Right ventricle myocardium inferior (tissue), 1 donor: ENCODE measurements at regions not wholly inside any gene's neighbourhood (a gene's known extent, or its start where the extent isn't known, plus 50 kb on each side); places are given as distances from the start of the nearest gene placed in this dataset.

Experiments
- ATAC-seq: fragments of 200-7000 bp; cut with Tn5 transposase; one replicate; pipeline ENCODE4 v1.9.1; 2020; ENCODE audit warnings: mild to moderate bottlenecking, moderate library complexity
- DNase-seq: peaks from one replicate; pipeline ENCODE4 v3.0.0; 2021; ENCODE audit errors: missing footprints
- intact Hi-C: fragments of 100-400 bp; cut with DNase I; formaldehyde crosslinking; loops from one replicate; pipeline ENCODE4 v1.11.0; 2022
- donor health status: DM: no; HTN: yes; CAD: no; lungs with severe emphysema.

GRCh38 chr17:72318131-72318530, 197.3 kb downstream of the SOX9 start:
- DNase-seq, result no peak
- no peak for ATAC-seq
- intact Hi-C loops, result no loop called here

DNA sequence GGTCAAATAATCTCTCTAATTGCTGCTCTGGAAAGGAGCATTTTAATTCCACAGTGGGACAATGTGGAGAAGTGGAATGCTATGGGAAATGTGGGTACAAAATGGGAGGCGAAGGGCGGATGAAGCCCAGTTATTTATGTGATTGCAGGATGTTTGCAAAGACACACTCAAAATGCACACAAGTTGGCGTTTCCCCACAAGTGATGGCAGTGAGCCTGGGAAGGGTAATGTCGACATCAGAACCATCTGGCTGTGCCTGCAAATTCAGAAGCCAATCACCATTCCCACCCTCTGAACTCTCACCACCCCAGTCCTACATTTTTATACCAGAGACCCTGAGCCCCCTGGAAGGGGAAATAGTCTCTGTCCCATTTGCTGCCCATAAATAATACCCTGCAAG, 201.1 kb downstream of the SOX9 start:
- no peak for DNase-seq
- intact Hi-C loops, result no loop called here

DNA sequence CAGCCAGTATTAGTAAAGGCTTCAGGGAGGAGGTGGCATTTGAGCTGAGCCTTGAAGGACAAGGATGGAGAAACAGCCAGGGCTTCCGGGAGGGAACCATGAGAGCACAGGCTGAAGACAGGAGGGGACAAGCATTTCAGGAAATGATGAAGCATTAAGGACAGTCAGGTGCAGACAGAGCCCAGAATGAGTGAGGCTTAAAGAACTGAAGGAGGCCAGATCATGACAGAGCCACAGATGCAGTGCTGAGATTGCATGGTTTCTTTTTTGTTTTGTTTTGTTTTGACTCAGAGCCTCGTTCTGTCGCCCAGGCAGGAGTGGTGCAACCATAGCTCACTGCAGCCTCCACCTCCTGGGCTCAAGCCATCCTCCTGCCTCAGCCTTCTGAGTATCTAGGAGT, 211.5 kb downstream of the SOX9 start:
- no peak for ATAC-seq
- intact Hi-C loops, result no loop called here
- no peak for DNase-seq

More for the DNA sequence above, 201.1 kb downstream of the SOX9 start:
- ATAC-seq, result no peak

- intact Hi-C loops, result no loop called here
- no peak for DNase-seq
- no peak for ATAC-seq
Measured at GRCh38 chr17:72333570-72333969, 212.8 kb downstream of the SOX9 start.

DNA sequence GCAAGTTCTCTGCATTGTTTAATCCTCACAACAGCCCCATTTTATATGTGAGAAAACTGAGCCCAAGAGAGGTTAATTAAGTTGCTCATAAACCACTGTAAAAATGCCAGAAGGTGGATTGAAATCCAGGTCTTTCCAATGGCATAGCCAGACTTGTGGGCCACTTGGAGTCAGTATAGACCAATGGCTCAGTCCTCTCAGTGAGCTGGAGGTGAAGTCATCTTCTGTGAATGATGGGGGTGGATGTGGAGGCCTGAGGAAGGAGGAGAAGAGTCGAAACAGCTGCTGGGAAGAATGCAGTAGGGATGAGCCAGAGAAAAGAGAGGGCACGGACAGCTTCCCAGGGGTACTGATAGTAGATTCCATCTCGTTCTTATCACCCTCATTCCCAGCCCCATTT, 213.4 kb downstream of the SOX9 start:
- intact Hi-C loops, result no loop called here
- ATAC-seq (no peak), DNase-seq (no peak)

GRCh38 chr17:72336026-72336803, 215.4 kb downstream of the SOX9 start:
- DNase-seq, result no peak
- intact Hi-C loops, result no loop called here
- no peak for ATAC-seq

DNA sequence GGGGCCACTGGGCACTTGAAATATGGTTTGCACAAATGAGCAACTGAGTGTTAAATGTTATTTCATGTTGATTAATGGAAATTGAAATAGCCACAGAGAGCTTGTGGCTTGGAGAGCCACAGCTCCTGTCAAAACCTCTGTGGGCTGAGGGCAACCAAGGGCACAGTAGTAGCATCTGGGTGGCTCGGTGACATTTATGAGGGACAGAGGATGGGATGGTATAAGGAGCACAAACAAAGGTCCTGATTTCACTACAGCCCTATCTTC, 215.9 kb downstream of the SOX9 start:
- intact Hi-C loops, result no loop called here
- ATAC-seq, result no peak
- DNase-seq, result no peak

- ATAC-seq (no peak), DNase-seq (no peak)
- intact Hi-C loops, result no loop called here
Measured at GRCh38 chr17:72338304-72338703, 217.5 kb downstream of the SOX9 start.

- intact Hi-C loops, result no loop called here
- ATAC-seq (peak; percentile 37), DNase-seq (no peak)
Measured at GRCh38 chr17:72338847-72339790, 218.3 kb downstream of the SOX9 start.

DNA sequence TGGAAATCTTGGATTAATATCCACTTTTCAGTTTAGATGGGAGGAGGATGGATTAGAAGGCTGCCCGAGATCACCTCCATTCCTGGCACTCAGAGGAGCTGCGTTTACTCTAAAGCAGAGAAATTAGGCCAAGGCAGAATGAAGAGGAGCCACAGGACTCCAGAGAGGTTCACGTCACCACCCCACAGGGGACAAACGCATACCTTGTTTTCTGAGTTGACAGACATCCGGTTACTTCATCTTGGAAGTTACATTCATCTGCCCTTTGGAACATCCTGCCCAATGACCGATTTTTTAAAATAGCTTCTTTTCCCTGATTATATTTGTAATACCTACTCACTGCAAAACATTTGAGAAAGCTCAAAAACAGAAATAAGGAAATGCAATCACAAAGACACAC, 220.0 kb downstream of the SOX9 start:
- intact Hi-C loops, result no loop called here
- ATAC-seq, result no peak
- no peak for DNase-seq

GRCh38 chr17:72342061-72342460, 221.2 kb downstream of the SOX9 start:
- DNase-seq (no peak), ATAC-seq (no peak)
- intact Hi-C loops, result no loop called here

DNA sequence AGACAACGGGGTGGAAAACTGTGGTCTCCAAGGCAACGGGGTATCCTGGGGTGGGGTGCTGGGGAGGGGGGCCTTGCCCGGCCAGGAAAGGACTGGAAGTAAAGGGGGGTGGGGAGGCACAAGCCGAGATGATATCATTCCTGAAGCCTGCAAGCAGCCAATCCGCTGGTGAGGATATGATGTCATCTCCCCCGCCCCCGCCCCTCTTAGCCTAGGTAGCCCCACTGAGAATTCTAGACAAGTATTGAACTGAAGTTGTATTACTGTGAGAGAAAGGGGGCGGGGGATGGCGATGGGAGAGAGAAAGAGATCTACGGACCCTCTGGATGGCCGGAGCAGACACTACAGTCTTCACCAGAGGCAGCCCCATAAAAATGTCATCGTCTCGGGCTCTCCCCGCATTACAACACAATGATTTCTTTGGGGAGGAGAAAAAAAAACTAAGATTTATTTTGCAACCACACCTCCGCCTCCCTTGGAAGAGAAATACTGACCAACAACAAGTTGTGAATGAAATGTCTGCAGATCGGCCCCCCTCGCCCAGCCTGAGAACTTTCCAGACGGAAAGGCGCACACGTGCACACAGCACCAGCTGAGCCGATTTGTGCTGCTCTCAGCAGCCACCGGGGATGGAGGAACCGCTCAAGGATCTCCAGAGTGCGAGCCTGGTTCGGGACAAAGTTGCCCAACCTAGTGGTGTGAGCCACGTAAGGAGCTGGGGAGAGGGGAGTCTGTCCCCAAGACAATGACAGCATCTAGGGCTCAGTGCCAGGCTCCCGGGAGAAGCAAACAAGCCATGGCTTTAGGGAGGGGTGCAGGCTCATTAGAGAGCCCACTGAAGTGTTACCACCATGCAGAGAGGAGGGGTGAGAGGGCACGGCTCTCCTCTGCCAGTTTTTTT, 222.1 kb downstream of the SOX9 start:
- ATAC-seq (peak; percentile 78), DNase-seq (peak; percentile 74)
- intact Hi-C loops, result no loop called here

GRCh38 chr17:72343911-72344310, 223.1 kb downstream of the SOX9 start:
- ATAC-seq (no peak), DNase-seq (no peak)
- intact Hi-C loops, result no loop called here

DNA sequence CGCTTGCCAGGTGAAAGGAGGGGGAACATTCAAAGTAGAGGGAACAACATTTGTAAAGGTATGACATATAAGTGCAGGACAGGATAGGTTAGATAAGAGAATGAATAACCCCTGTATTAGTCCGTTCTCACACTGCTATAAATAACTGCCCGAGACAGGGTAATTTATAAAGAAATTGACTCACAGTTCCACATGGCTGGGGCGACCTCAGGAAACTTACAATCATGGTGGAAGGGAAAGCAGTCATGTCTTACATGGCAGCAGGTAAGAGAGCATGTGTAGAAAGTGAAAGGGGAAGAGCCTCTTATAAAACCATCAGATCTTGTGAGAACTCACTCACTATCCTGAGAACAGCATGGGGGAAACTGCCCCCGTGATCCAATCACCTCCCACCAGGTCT, 223.8 kb downstream of the SOX9 start:
- intact Hi-C loops, result no loop called here
- DNase-seq, result no peak
- no peak for ATAC-seq

GRCh38 chr17:72345088-72345487, 224.3 kb downstream of the SOX9 start:
- ATAC-seq, result no peak
- DNase-seq, result no peak
- intact Hi-C loops, result no loop called here

- DNase-seq, result no peak
- no peak for ATAC-seq
- intact Hi-C loops, result no loop called here
Measured at GRCh38 chr17:72345536-72345935, 224.7 kb downstream of the SOX9 start.

DNA sequence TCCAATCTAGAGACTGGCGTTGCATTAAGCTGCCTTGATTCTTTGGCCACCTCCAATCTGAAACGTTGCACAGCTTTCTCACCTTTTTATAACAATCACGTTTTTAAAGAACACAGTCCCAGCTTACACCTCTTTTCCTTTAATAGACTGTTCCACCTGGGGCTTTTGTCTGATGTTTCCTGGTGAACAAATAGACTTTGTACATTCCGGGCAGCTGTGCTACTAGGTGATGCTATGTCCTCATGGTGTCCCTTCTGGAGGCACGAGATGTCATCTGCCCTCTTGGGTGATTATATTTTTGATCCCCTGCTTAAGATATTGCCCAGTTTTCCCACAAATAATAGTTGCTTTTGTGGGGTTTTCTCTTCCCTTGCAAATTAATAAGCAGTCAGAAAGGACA, 225.5 kb downstream of the SOX9 start:
- no peak for ATAC-seq
- intact Hi-C loops, result no loop called here

DNA sequence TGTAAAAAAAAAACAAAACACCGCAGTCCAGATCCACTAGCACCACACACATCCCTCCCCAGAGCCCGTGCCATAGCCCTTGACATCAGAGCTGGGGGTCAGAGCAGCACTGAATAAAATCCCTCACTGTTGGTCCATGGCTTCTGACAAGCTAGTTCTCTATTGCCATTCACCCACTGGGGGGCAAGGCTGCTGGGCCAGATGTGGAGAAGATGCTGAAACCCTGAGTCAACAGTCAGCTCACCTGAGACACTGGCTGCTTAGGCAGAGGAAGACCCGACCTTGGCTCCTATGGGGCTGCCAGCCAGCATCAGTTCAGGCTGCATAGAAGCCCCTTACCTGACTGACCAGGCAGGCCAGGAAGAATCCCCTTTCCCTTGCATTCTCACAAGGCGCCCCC, 228.2 kb downstream of the SOX9 start:
- intact Hi-C loops, result no loop called here
- DNase-seq, result no peak
- no peak for ATAC-seq

More for the DNA sequence above, 225.5 kb downstream of the SOX9 start:
- no peak for DNase-seq

DNA sequence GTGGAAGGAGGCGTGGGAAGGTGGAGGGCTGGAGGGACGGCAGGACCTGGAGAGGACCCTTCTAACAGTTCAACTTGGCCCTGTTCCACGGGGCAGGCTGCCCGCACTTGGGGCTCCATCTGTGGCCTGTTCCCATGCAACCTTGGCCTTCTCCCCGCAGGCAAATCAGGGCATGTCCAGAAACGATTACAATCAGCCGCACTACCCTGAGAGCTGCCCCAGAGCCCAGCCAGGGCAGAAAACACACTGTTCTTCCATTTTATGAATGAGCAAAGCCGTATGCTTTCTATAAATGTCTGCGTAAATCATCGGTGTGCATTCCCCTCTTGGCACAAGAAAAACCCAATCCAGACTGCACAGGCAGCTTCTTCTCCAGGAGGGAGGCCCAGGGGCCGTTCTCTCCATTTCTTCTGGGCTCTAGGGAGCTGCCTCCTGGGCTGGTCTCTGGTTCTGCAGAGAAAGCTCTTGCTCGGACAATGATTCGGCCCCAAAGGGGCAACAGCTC, 228.7 kb downstream of the SOX9 start:
- ATAC-seq (no peak), DNase-seq (no peak)
- intact Hi-C loops, result no loop called here
